GM04503 (cell line): ENCODE measurements at regions not wholly inside any gene's neighbourhood (a gene's known extent, or its start where the extent isn't known, plus 50 kb on each side); places are given as distances from the start of the nearest gene placed in this dataset.
"Not testable (repeated sequence)": the region's sequence is repeated elsewhere in the genome, so short reads cannot be mapped to it uniquely, and the experiment has no call there.

ENCODE experiments used
- DNase-seq: peaks from one replicate; pipeline ENCODE4 v3.0.0-alpha.2; 2012; ENCODE audit warnings: low read depth

DNA sequence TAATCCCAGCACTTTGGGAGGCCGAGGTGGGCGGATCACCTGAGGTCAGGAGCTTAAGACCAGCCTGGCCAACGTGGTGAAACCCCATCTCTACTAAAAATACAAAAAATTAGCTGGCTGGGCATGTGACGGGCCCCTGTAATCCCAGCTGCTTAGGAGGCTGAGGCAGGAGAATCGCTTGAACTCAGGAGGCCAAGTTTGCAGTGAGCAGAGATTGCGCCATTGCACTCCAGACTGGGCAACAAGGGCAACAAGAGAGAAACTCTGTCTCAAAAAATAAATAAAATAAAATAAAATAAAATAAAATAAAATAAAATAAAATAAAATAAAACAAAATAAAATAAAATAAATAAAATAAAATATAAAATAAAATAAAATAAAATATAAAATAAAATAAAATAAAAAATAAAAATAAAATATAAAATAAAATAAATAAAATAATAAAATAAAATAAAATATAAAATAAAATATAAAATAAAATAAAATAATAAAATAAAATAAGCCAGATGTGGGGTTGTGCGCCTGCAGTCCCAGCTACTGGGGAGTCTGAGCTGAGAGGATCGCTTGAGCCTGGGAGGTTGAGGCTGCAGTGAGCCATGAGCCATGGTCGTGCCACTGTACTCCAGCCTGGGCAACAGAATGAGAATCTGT is 49.8 kb upstream of the ITGB1 start:
- not testable (repeated sequence) for DNase-seq
